ENCODE measurements at regions not wholly inside any gene's neighbourhood (a gene's known extent, or its start where the extent isn't known, plus 50 kb on each side); places are given as distances from the start of the nearest gene placed in this dataset.

DNA sequence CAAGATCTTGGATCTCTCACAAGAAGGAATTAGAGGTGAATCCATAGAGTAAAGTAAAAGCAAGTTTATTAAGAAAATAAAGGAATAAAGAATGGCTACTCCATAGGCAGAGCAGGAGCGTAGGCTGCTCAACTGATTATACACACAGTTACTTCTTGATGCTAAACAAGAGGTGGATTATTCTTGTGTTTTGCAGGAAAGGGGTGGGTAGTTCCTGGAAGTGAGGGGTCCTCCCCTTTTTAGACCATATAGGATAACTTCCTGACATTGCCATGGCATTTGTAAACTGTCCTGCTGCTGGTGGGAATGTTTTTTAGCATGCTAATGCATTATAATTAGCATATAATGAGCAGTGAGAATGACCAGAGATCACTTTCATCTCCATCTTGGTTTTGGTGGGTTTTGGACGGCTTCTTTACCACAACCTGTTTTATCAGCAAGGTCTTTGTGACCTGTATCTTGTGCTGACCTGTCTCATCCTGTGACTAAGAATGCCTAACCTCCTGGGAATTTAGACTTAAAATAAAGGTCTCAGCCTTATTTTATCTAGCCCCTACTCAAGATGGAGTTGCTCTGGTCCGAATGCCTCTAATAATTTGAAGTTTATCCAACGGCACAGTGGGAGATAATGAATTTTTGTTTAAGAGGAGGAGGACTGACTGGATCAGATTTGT is 165.7 kb upstream of the DMRT1 start:
- Histone ChIP-seq H3K79me2 (replicated peaks; ENCODE audit: insufficient read depth) (0 out of 2 replicates have a peak, but pooled peaks cover 8% of the 10 kb centered on the region), H3K27me3 (ENCODE audit: insufficient read depth) (no peaks in the 10 kb centered on the region), H3K4me2 (no peak overlapping the region), H2AFZ (no peak overlapping the region), H3K4me1 (ENCODE audit: insufficient read depth) (peaks cover 38% of the 10 kb centered on the region), H3K27ac (ENCODE audit: low read depth) (0 out of 2 replicates have a peak overlapping the region, but pooled peaks have one; percentile 16), H4K20me1 (replicated peaks; ENCODE audit: insufficient read depth) (no peaks in the 10 kb centered on the region), H3K36me3 (ENCODE audit: insufficient read depth) (no peaks in the 10 kb centered on the region), H3K4me3 (no peak overlapping the region), H3K9me2 (ENCODE audit: insufficient read depth) (0 out of 2 replicates have a peak, but pooled peaks cover 3% of the 10 kb centered on the region), H3F3A (replicated peaks; ENCODE audit: low read depth) (no peaks in the 10 kb centered on the region; the same call in 1 of the 2 replicates)
- Mint-ChIP-seq H3K4me3 (no peak overlapping the region; the same call in 2 of the 3 replicates), H3K4me1 (peaks cover 44% of the 10 kb centered on the region), H3K36me3 (ENCODE audit: low read depth) (peaks cover 7% of the 10 kb centered on the region; the same call in 1 of the 3 replicates), H3K27me3 (ENCODE audit: insufficient read depth, low read depth, poor library complexity) (no peaks in the 10 kb centered on the region), H3K27ac (peak overlapping the region; percentile 24; the same call in 1 of the 2 replicates), H3K9me3 (no peaks in the 10 kb centered on the region; the same call in 2 of the 3 replicates)
- no peak for ATAC-seq
- TF ChIP-seq JUNB (IDR thresholded peaks at IDR 0.05; ENCODE audit: unreplicated experiment) (no peak), CREB1 (CRISPR knock-in tag; IDR thresholded peaks at IDR 0.05; ENCODE audit: low read depth) (no peak), ZNF331 (CRISPR knock-in tag; IDR thresholded peaks at IDR 0.05; ENCODE audit: low read depth) (no peak), NANOG (IDR thresholded peaks at IDR 0.05; ENCODE audit: borderline replicate concordance) (no peak), EZH2phosphoT487 (IDR thresholded peaks at IDR 0.05; ENCODE audit: unreplicated experiment) (no peak), POLR2AphosphoS5 (IDR thresholded peaks at IDR 0.05; ENCODE audit: low read depth) (no peak), ZNF114 (CRISPR knock-in tag; IDR thresholded peaks at IDR 0.05) (no peak), EZH2 (IDR thresholded peaks at IDR 0.05; ENCODE audit: low read depth, unreplicated experiment) (no peak), STAT1 (IDR thresholded peaks at IDR 0.05; ENCODE audit: unreplicated experiment) (no peak)
- TF ChIP-seq, protein P1, sequence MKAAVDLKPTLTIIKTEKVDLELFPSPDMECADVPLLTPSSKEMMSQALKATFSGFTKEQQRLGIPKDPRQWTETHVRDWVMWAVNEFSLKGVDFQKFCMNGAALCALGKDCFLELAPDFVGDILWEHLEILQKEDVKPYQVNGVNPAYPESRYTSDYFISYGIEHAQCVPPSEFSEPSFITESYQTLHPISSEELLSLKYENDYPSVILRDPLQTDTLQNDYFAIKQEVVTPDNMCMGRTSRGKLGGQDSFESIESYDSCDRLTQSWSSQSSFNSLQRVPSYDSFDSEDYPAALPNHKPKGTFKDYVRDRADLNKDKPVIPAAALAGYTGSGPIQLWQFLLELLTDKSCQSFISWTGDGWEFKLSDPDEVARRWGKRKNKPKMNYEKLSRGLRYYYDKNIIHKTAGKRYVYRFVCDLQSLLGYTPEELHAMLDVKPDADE (IDR thresholded peaks at IDR 0.05) = no peak
- TF ChIP-seq, protein P2, sequence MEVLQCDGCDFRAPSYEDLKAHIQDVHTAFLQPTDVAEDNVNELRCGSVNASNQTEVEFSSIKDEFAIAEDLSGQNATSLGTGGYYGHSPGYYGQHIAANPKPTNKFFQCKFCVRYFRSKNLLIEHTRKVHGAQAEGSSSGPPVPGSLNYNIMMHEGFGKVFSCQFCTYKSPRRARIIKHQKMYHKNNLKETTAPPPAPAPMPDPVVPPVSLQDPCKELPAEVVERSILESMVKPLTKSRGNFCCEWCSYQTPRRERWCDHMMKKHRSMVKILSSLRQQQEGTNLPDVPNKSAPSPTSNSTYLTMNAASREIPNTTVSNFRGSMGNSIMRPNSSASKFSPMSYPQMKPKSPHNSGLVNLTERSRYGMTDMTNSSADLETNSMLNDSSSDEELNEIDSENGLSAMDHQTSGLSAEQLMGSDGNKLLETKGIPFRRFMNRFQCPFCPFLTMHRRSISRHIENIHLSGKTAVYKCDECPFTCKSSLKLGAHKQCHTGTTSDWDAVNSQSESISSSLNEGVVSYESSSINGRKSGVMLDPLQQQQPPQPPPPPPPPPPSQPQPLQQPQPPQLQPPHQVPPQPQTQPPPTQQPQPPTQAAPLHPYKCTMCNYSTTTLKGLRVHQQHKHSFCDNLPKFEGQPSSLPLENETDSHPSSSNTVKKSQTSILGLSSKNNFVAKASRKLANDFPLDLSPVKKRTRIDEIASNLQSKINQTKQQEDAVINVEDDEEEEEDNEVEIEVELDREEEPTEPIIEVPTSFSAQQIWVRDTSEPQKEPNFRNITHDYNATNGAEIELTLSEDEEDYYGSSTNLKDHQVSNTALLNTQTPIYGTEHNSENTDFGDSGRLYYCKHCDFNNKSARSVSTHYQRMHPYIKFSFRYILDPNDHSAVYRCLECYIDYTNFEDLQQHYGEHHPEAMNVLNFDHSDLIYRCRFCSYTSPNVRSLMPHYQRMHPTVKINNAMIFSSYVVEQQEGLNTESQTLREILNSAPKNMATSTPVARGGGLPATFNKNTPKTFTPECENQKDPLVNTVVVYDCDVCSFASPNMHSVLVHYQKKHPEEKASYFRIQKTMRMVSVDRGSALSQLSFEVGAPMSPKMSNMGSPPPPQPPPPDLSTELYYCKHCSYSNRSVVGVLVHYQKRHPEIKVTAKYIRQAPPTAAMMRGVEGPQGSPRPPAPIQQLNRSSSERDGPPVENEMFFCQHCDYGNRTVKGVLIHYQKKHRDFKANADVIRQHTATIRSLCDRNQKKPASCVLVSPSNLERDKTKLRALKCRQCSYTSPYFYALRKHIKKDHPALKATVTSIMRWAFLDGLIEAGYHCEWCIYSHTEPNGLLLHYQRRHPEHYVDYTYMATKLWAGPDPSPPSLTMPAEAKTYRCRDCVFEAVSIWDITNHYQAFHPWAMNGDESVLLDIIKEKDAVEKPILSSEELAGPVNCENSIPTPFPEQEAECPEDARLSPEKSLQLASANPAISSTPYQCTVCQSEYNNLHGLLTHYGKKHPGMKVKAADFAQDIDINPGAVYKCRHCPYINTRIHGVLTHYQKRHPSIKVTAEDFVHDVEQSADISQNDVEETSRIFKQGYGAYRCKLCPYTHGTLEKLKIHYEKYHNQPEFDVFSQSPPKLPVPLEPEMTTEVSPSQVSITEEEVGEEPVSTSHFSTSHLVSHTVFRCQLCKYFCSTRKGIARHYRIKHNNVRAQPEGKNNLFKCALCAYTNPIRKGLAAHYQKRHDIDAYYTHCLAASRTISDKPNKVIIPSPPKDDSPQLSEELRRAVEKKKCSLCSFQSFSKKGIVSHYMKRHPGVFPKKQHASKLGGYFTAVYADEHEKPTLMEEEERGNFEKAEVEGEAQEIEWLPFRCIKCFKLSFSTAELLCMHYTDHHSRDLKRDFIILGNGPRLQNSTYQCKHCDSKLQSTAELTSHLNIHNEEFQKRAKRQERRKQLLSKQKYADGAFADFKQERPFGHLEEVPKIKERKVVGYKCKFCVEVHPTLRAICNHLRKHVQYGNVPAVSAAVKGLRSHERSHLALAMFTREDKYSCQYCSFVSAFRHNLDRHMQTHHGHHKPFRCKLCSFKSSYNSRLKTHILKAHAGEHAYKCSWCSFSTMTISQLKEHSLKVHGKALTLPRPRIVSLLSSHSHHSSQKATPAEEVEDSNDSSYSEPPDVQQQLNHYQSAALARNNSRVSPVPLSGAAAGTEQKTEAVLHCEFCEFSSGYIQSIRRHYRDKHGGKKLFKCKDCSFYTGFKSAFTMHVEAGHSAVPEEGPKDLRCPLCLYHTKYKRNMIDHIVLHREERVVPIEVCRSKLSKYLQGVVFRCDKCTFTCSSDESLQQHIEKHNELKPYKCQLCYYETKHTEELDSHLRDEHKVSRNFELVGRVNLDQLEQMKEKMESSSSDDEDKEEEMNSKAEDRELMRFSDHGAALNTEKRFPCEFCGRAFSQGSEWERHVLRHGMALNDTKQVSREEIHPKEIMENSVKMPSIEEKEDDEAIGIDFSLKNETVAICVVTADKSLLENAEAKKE (CRISPR knock-in tag; IDR thresholded peaks at IDR 0.05) = no peak
- TF ChIP-seq, protein P3, sequence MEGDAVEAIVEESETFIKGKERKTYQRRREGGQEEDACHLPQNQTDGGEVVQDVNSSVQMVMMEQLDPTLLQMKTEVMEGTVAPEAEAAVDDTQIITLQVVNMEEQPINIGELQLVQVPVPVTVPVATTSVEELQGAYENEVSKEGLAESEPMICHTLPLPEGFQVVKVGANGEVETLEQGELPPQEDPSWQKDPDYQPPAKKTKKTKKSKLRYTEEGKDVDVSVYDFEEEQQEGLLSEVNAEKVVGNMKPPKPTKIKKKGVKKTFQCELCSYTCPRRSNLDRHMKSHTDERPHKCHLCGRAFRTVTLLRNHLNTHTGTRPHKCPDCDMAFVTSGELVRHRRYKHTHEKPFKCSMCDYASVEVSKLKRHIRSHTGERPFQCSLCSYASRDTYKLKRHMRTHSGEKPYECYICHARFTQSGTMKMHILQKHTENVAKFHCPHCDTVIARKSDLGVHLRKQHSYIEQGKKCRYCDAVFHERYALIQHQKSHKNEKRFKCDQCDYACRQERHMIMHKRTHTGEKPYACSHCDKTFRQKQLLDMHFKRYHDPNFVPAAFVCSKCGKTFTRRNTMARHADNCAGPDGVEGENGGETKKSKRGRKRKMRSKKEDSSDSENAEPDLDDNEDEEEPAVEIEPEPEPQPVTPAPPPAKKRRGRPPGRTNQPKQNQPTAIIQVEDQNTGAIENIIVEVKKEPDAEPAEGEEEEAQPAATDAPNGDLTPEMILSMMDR (conservative IDR thresholded peaks at IDR 0.05; ENCODE audit: low read depth in 2 of 2) = no peak
- TF ChIP-seq, protein P4, sequence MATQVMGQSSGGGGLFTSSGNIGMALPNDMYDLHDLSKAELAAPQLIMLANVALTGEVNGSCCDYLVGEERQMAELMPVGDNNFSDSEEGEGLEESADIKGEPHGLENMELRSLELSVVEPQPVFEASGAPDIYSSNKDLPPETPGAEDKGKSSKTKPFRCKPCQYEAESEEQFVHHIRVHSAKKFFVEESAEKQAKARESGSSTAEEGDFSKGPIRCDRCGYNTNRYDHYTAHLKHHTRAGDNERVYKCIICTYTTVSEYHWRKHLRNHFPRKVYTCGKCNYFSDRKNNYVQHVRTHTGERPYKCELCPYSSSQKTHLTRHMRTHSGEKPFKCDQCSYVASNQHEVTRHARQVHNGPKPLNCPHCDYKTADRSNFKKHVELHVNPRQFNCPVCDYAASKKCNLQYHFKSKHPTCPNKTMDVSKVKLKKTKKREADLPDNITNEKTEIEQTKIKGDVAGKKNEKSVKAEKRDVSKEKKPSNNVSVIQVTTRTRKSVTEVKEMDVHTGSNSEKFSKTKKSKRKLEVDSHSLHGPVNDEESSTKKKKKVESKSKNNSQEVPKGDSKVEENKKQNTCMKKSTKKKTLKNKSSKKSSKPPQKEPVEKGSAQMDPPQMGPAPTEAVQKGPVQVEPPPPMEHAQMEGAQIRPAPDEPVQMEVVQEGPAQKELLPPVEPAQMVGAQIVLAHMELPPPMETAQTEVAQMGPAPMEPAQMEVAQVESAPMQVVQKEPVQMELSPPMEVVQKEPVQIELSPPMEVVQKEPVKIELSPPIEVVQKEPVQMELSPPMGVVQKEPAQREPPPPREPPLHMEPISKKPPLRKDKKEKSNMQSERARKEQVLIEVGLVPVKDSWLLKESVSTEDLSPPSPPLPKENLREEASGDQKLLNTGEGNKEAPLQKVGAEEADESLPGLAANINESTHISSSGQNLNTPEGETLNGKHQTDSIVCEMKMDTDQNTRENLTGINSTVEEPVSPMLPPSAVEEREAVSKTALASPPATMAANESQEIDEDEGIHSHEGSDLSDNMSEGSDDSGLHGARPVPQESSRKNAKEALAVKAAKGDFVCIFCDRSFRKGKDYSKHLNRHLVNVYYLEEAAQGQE (IDR thresholded peaks at IDR 0.05; ENCODE audit: unreplicated experiment) = no peak
- no peak for DNase-seq (ENCODE audit: low spot score)

Data from GM23338 (cell line).